ENCODE measurements at regions not wholly inside any gene's neighbourhood (a gene's known extent, or its start where the extent isn't known, plus 50 kb on each side); places are given as distances from the start of the nearest gene placed in this dataset.

- CTCF ChIA-PET, result interaction anchor here (0.9 to 1.7 kb wide), 5 partner anchors 8 to 250 kb away, joined by 3 to 4 read pairs (median 3); no protein-coding TSS in a partner anchor
- ATAC-seq, result no peak
- peaks cover 2% of the 10 kb centered on the region for H3K9me3 Mint-ChIP-seq
- H3K27me3 Mint-ChIP-seq, result peaks cover 5% of the 10 kb centered on the region
- peak; percentile 90 for TF ChIP-seq CTCF (IDR thresholded peaks at IDR 0.05)
- POLR2A ChIA-PET, result no interaction called here
- no peak overlapping the region for H3K4me3 Mint-ChIP-seq
- H3K4me1 Mint-ChIP-seq (ENCODE audit: low read depth), result no peaks in the 10 kb centered on the region
- no peak overlapping the region for H3K27ac Mint-ChIP-seq
- intact Hi-C loops (cut with micrococcal nuclease), result no loop called here
- peak; percentile 56 for DNase-seq
- no peaks in the 10 kb centered on the region for H3K36me3 Mint-ChIP-seq (ENCODE audit: low read depth)
Measured at GRCh38 chr16:5490499-5490898, 392.9 kb upstream of the EEF2KMT start.

- no peak for DNase-seq
- no peak for TF ChIP-seq CTCF (IDR thresholded peaks at IDR 0.05)
- no peaks in the 10 kb centered on the region for H3K36me3 Mint-ChIP-seq (ENCODE audit: low read depth)
- CTCF ChIA-PET, result no interaction called here
- H3K9me3 Mint-ChIP-seq, result no peaks in the 10 kb centered on the region
- no peak overlapping the region for H3K4me3 Mint-ChIP-seq
- POLR2A ChIA-PET, result no interaction called here
- intact Hi-C loops (cut with micrococcal nuclease), result no loop called here
- no peaks in the 10 kb centered on the region for H3K27me3 Mint-ChIP-seq
- H3K27ac Mint-ChIP-seq, result no peak overlapping the region
- no peaks in the 10 kb centered on the region for H3K4me1 Mint-ChIP-seq (ENCODE audit: low read depth)
- no peak for ATAC-seq
Measured at GRCh38 chr16:5488581-5488980, 391.0 kb upstream of the EEF2KMT start.

- intact Hi-C loops (cut with micrococcal nuclease), result no loop called here
- no peak overlapping the region for H3K4me3 Mint-ChIP-seq
- H3K27ac Mint-ChIP-seq, result no peak overlapping the region
- ChIA-PET CTCF (no interaction called here), POLR2A (no interaction called here)
- ATAC-seq (no peak), DNase-seq (no peak)
- peaks cover 2% of the 10 kb centered on the region for H3K27me3 Mint-ChIP-seq
- H3K36me3 Mint-ChIP-seq (ENCODE audit: low read depth), result no peaks in the 10 kb centered on the region
- no peaks in the 10 kb centered on the region for H3K4me1 Mint-ChIP-seq (ENCODE audit: low read depth)
- no peaks in the 10 kb centered on the region for H3K9me3 Mint-ChIP-seq
- TF ChIP-seq CTCF (IDR thresholded peaks at IDR 0.05), result no peak
Measured at GRCh38 chr16:5487728-5488127, 390.1 kb upstream of the EEF2KMT start.

GRCh38 chr16:5482256-5482655, 384.7 kb upstream of the EEF2KMT start:
- Mint-ChIP-seq H3K4me1 (ENCODE audit: low read depth) (no peaks in the 10 kb centered on the region), H3K4me3 (no peak overlapping the region), H3K27me3 (peaks cover 3% of the 10 kb centered on the region), H3K27ac (no peak overlapping the region), H3K9me3 (no peaks in the 10 kb centered on the region), H3K36me3 (ENCODE audit: low read depth) (no peaks in the 10 kb centered on the region)
- TF ChIP-seq CTCF (IDR thresholded peaks at IDR 0.05), result no peak
- intact Hi-C loops (cut with micrococcal nuclease), result no loop called here
- DNase-seq (no peak), ATAC-seq (no peak)
- ChIA-PET CTCF (no interaction called here), POLR2A (no interaction called here)

GRCh38 chr16:5480431-5481195, 383.0 kb upstream of the EEF2KMT start:
- ATAC-seq (no peak), DNase-seq (no peak)
- Mint-ChIP-seq H3K27ac (no peak overlapping the region), H3K27me3 (peaks cover 3% of the 10 kb centered on the region), H3K4me1 (ENCODE audit: low read depth) (no peaks in the 10 kb centered on the region), H3K9me3 (no peaks in the 10 kb centered on the region), H3K36me3 (ENCODE audit: low read depth) (no peaks in the 10 kb centered on the region), H3K4me3 (no peak overlapping the region)
- TF ChIP-seq CTCF (IDR thresholded peaks at IDR 0.05), result no peak
- ChIA-PET CTCF (interaction anchor here (0.9 kb wide), 1 partner anchor 10 kb away, joined by 3 read pairs; no protein-coding TSS in a partner anchor), POLR2A (no interaction called here)
- intact Hi-C loops (cut with micrococcal nuclease), result no loop called here

Measured in activated CD8-positive, alpha-beta T cell treated with anti-CD3 and anti-CD28 coated beads for 36 hours (primary cell).